MCF 10A (cell line): ENCODE measurements at regions not wholly inside any gene's neighbourhood (a gene's known extent, or its start where the extent isn't known, plus 50 kb on each side); places are given as distances from the start of the nearest gene placed in this dataset.

Experiments
- BruUV-seq: library from RNA; stranded (reverse); fragments of 400-500 nt; replicated peaks from 2 replicates; lab custom pipeline; 2021; lab: Mats Ljungman, UMichigan
- CTCF ChIA-PET: fragments of 300-600 bp; sonication (Branson Sonifier 250); formaldehyde crosslinking; extraction: SDS; loops from one replicate; lab custom pipeline; 2021; ENCODE audit warnings: antibody characterized with exemption, inconsistent platforms; lab: Yijun Ruan, JAX
- POLR2A ChIA-PET: fragments of 300-600, 350-650 bp; sonication (Branson Sonifier 250); formaldehyde crosslinking; extraction: SDS; loops from one replicate; lab custom pipeline; 2020; ENCODE audit warnings: antibody characterized with exemption, inconsistent platforms; lab: Yijun Ruan, JAX
- DNase-seq: peaks from one replicate; pipeline ENCODE4 v3.0.0-alpha.2; 2018; ENCODE audit not compliant: unreplicated experiment
- H3K27ac Mint-ChIP-seq: one replicate; pipeline ENCODE4 v1.8.0; 2022; ENCODE audit warnings: mild to moderate bottlenecking, low read depth, mixed read lengths; ENCODE audit not compliant: unreplicated experiment
- H3K27me3 Mint-ChIP-seq: one replicate; pipeline ENCODE4 v1.8.0; 2022; ENCODE audit warnings: mixed read lengths; ENCODE audit not compliant: insufficient read depth, unreplicated experiment
- H3K36me3 Mint-ChIP-seq: one replicate; pipeline ENCODE4 v1.8.0; 2022; ENCODE audit warnings: mild to moderate bottlenecking, moderate library complexity, mixed read lengths; ENCODE audit not compliant: insufficient read depth, unreplicated experiment
- H3K4me1 Mint-ChIP-seq: one replicate; pipeline ENCODE4 v1.8.0; 2022; ENCODE audit warnings: mixed read lengths; ENCODE audit not compliant: insufficient read depth, unreplicated experiment
- H3K4me3 Mint-ChIP-seq: one replicate; pipeline ENCODE4 v1.8.0; 2022; ENCODE audit warnings: mild to moderate bottlenecking, moderate library complexity, mixed read lengths; ENCODE audit not compliant: unreplicated experiment
- H3K9me3 Mint-ChIP-seq: one replicate; pipeline ENCODE4 v1.8.0; 2022; ENCODE audit warnings: mixed read lengths; ENCODE audit not compliant: unreplicated experiment
- intact Hi-C: fragments of 100-400 bp; cut with micrococcal nuclease; formaldehyde crosslinking; loops from 2 replicates; pipeline ENCODE4 v1.14.1; 2022
- TF ChIP-seq, protein P1 (sequence below): fragments of 200-600 bp; IDR thresholded peaks from one replicate; pipeline ENCODE4 v1.8.0; 2022; ENCODE audit warnings: antibody characterized with exemption, mild to moderate bottlenecking; ENCODE audit not compliant: unreplicated experiment

DNA sequence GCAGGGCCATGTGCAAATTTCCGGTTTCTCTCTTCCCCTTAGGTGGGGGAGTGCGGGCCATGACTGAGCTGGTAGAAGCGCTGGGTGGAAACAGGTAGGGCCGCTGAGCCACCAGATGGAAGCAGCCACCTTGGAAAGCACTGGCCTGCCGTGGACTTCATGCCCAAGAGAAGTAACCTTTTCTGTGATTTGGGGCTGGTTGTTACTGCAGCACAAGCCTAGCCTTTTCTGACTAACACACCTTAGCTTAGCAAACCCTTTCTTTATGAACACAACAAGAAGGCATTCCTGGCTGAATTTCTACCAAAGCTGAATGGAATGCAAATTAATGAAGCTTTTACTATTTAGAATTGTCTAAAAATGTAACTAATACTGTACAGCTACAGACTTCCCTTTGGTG, 149.6 kb upstream of the UBE2E1 start:
- intact Hi-C loops, result no loop called here
- Mint-ChIP-seq H3K4me1 (peaks cover 1% of the 10 kb centered on the region), H3K36me3 (no peaks in the 10 kb centered on the region), H3K4me3 (no peak overlapping the region), H3K9me3 (no peaks in the 10 kb centered on the region), H3K27me3 (no peaks in the 10 kb centered on the region), H3K27ac (no peak overlapping the region)
- TF ChIP-seq, protein P1, sequence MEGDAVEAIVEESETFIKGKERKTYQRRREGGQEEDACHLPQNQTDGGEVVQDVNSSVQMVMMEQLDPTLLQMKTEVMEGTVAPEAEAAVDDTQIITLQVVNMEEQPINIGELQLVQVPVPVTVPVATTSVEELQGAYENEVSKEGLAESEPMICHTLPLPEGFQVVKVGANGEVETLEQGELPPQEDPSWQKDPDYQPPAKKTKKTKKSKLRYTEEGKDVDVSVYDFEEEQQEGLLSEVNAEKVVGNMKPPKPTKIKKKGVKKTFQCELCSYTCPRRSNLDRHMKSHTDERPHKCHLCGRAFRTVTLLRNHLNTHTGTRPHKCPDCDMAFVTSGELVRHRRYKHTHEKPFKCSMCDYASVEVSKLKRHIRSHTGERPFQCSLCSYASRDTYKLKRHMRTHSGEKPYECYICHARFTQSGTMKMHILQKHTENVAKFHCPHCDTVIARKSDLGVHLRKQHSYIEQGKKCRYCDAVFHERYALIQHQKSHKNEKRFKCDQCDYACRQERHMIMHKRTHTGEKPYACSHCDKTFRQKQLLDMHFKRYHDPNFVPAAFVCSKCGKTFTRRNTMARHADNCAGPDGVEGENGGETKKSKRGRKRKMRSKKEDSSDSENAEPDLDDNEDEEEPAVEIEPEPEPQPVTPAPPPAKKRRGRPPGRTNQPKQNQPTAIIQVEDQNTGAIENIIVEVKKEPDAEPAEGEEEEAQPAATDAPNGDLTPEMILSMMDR, result no peak
- POLR2A ChIA-PET, result interaction anchor here (1.5 kb wide), 1 partner anchor 12 kb away, joined by 8 read pairs; no protein-coding TSS in a partner anchor
- no peak for DNase-seq
- CTCF ChIA-PET, result interaction anchor here (0.6 to 2.0 kb wide), 4 partner anchors 10 to 152 kb away, joined by 3 to 8 read pairs (median 5); no protein-coding TSS in a partner anchor
- no TSS peak for BruUV-seq

GRCh38 chr3:23656821-23657220, 148.9 kb upstream of the UBE2E1 start:
- H3K4me1 Mint-ChIP-seq, result no peaks in the 10 kb centered on the region
- no TSS peak for BruUV-seq
- DNase-seq, result no peak
- no peaks in the 10 kb centered on the region for H3K9me3 Mint-ChIP-seq
- intact Hi-C loops, result no loop called here
- no peak overlapping the region for H3K4me3 Mint-ChIP-seq
- TF ChIP-seq, protein P1, result no peak
- POLR2A ChIA-PET, result interaction anchor here (0.7 to 1.5 kb wide), 2 partner anchors 12 to 14 kb away, joined by 3 to 8 read pairs; no protein-coding TSS in a partner anchor
- no peak overlapping the region for H3K27ac Mint-ChIP-seq
- CTCF ChIA-PET, result interaction anchor here (1.2 to 2.0 kb wide), 2 partner anchors 12 to 152 kb away, joined by 3 to 8 read pairs; no protein-coding TSS in a partner anchor
- no peaks in the 10 kb centered on the region for H3K36me3 Mint-ChIP-seq
- no peaks in the 10 kb centered on the region for H3K27me3 Mint-ChIP-seq

DNA sequence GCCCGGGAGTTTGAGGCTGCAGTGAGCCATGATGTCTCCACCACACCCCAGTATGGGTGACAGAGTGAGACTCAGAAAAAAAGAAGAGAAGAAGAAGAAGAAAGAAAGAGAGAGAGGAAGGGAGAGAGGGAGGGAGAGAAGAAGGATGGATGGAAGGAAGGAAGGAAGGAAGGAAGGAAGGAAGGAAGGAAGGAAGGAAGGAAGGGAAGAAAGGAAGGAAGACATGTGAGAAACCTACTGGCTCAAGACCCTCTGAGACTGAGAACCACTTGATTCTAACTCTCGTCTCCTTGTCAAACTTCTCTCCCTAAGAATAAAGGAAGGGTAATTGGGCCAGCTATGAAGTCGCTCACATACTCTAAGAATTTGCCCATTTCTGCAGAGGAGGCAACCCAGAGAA, 148.1 kb upstream of the UBE2E1 start:
- TF ChIP-seq, protein P1, result no peak
- H3K36me3 Mint-ChIP-seq, result no peaks in the 10 kb centered on the region

GRCh38 chr3:23659274-23659673, 146.5 kb upstream of the UBE2E1 start:
- Mint-ChIP-seq H3K4me3 (no peak overlapping the region), H3K27ac (no peak overlapping the region), H3K4me1 (no peaks in the 10 kb centered on the region), H3K27me3 (no peaks in the 10 kb centered on the region), H3K36me3 (no peaks in the 10 kb centered on the region), H3K9me3 (no peaks in the 10 kb centered on the region)
- intact Hi-C loops, result no loop called here
- no peak for DNase-seq
- ChIA-PET POLR2A (interaction anchor here (1.8 kb wide), 1 partner anchor 9 kb away, joined by 5 read pairs; no protein-coding TSS in a partner anchor), CTCF (interaction anchor here (0.6 kb wide), 1 partner anchor 9 kb away, joined by 3 read pairs; no protein-coding TSS in a partner anchor)
- TF ChIP-seq, protein P1, result no peak
- no TSS peak for BruUV-seq

More for the DNA sequence above, 148.1 kb upstream of the UBE2E1 start:
- Mint-ChIP-seq H3K4me3 (no peak overlapping the region), H3K9me3 (no peaks in the 10 kb centered on the region), H3K27ac (no peak overlapping the region), H3K27me3 (no peaks in the 10 kb centered on the region), H3K4me1 (no peaks in the 10 kb centered on the region)
- intact Hi-C loops, result no loop called here
- CTCF ChIA-PET, result interaction anchor here (2.0 kb wide), 1 partner anchor 11 kb away, joined by 8 read pairs; no protein-coding TSS in a partner anchor
- BruUV-seq, result no TSS peak
- POLR2A ChIA-PET, result interaction anchor here (1.5 kb wide), 1 partner anchor 11 kb away, joined by 8 read pairs; no protein-coding TSS in a partner anchor
- DNase-seq, result no peak
